22Rv1 (cell line): ENCODE measurements at regions not wholly inside any gene's neighbourhood (a gene's known extent, or its start where the extent isn't known, plus 50 kb on each side); places are given as distances from the start of the nearest gene placed in this dataset.

Experiments
- ZFX ChIP-seq: fragments of 450-650 bp; IDR thresholded peaks from 2 replicates; pipeline ENCODE4 v1.6.1; 2017; ENCODE audit warnings: antibody characterized with exemption, borderline replicate concordance
- TF ChIP-seq, protein P1 (sequence below): fragments of 450-650 bp; IDR thresholded peaks from 2 replicates; pipeline ENCODE4 v1.5.1; 2017; ENCODE audit warnings: mild to moderate bottlenecking

DNA sequence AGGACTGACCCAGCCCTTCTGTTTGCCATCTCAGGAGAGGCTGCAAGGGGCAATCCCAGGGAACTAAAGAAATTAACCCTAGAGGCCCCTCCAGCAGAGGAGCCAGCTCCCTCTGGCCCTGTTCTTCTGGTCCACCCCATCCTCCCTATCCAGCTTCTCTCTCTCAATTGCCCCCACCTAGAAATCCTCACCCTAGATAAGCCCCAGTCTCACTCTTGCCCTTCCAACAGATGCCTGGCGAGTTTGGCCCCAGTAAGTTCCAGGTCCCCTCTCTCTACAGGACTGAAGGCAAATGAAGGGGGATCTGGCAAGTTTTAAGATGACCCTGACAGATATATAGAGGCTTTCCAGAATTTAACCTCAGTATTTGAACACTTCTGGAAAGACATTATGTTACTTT, 134.0 kb downstream of the THBS2 start:
- TF ChIP-seq, protein P1, sequence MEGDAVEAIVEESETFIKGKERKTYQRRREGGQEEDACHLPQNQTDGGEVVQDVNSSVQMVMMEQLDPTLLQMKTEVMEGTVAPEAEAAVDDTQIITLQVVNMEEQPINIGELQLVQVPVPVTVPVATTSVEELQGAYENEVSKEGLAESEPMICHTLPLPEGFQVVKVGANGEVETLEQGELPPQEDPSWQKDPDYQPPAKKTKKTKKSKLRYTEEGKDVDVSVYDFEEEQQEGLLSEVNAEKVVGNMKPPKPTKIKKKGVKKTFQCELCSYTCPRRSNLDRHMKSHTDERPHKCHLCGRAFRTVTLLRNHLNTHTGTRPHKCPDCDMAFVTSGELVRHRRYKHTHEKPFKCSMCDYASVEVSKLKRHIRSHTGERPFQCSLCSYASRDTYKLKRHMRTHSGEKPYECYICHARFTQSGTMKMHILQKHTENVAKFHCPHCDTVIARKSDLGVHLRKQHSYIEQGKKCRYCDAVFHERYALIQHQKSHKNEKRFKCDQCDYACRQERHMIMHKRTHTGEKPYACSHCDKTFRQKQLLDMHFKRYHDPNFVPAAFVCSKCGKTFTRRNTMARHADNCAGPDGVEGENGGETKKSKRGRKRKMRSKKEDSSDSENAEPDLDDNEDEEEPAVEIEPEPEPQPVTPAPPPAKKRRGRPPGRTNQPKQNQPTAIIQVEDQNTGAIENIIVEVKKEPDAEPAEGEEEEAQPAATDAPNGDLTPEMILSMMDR, result no peak
- TF ChIP-seq ZFX, result no peak
